ENCODE measurements at regions not wholly inside any gene's neighbourhood (a gene's known extent, or its start where the extent isn't known, plus 50 kb on each side); places are given as distances from the start of the nearest gene placed in this dataset.

DNA sequence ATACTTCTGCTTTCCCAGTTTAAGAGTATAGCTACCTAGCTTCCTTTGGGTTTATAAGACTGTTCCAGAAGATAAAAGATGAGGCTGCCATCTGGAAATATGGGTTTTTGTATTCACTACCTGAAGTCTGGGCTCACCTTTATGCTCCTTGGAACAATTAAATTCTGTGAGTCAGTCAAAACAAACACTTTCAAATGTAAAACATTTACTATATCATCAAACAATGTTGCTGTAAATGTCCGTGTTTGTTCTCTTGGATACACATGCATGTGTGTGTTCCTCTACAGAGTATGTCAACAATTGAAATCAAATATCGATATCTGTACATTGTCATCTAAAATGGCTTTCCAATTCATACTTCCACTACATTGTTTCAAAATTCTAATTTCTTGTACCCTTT lies 525.6 kb downstream of the MDFIC start:
- DNase-seq, result no peak

GRCh38 chr7:115441033-115441432 lies 519.1 kb downstream of the MDFIC start:
- DNase-seq, result no peak

DNA sequence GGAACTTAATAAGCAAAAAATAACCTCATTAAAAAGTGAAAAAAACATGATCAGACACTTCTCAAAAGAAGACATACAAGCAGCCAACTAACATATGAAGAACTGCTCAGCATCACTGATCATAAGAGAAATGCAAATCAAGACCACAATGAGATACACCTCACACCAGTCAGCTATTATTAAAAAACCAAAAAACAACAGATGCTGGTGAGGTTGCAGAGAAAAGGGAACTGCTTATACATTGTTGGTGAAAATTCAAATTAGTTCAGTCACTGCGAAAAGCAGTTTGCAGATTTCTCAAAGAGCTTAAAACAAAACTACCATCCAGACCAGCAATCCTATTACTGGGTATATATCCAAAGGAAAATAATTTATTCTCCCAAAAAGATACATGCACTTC lies 513.3 kb downstream of the MDFIC start:
- no peak for DNase-seq

GRCh38 chr7:115429918-115430317 lies 508.0 kb downstream of the MDFIC start:
- no peak for DNase-seq

DNA sequence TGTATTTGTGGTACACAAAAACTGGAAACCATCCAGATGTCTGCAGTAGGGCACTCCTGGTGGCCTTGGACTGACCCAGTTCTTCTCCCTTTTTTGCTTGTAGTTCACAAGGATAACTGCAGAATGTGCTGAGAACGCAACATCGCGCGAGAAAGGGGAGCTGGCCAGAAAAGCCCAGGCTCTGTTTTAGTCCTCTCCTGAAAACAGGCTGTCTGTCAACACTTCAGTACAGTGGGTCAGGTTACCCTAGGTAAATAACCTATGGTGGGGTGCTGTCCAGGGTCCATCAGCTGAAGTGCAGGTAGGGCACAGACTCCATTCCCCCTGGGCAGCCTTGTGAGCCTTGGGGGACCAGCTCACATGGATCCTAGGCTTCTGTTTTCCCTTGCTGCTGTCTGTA lies 495.8 kb downstream of the MDFIC start:
- DNase-seq, result no peak

DNA sequence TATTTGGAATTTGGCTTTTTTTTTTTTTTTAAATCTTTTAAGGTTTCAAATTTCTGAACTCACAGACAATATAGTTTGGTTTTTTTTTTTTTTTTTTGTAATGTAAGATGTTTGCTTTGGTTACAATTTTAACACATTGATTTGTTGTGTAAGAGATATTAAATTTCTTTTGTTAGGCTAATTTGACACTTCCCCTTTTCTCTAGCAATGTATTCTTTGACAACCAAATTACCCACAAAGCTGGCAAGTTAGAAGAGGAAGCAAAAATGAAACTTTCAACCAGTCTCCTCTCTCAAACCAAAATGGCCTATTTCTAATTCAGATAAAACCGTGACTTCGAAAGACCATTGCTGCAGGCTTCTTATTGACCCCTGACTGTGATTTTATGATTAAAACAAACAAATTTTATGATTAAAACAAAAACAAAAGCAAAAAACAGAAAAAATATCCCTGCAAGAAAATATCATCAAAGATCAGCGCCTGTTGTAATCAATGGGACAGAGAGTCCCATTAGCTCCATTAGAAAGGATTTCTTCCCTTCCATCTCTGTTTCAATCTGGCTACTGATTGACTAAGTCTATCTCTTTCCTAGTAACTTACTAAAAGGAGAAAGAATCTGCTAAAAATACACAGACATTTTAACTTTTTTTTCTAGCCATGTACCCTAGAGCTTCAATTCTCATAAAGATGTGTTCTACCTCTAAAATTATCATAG lies 489.2 kb downstream of the MDFIC start:
- DNase-seq, result no peak

DNA sequence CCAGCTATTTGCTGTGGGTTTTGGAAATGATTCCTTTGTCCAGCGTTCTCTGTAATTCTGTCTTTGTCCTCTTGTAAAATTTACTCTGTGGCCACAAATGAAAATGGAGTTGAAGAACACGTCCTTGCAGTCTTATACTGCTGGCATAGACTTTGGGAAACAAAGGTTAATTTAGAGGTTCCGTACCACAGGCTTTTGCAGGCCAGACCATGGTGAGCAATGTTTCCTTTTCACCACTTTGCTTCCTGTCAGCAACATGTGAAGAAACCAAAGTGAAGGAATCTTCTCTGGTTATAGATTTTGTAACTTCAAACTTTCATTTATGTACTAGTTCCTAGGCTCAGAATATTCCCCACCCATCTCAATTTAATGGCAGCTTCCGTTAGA lies 488.5 kb downstream of the MDFIC start:
- DNase-seq, result no peak

GRCh38 chr7:115409682-115410433 lies 488.0 kb downstream of the MDFIC start:
- no peak for DNase-seq

DNA sequence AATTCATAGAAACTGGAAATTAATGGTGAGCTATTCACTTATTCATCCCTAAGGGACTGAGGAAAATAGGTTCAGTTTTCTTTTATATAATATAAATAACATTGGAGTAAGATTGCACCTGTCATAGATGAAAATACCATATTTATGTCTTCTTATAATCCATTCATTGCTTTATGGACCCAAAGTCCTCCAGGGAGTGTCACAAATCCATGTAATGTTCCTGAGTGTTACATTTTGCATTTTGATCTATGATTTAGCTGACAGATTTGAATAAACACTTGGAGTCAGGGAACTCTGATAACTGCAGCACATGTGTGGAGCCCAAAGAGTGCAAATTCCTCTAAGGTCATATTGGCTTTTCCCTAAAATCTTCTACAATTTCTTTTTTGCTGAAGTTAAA lies 484.3 kb downstream of the MDFIC start:
- DNase-seq, result no peak

DNA sequence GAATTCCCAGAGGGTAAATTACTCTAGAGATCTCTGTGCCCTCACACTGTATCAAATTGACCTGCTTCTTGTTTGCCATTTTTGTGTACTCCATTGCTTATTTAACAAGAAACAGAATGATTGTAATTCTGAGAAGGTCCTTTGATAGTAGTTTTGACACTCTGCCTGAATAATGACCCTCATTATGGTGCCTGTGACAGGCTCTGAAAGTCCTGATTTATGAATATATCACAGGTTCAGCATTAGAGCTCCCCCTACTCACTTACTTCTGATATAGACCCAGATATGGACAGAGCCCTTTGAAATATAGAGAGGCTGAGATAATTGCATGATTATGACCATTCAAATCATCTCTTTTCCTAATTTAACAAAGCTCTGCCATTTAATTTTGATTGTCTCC lies 465.2 kb downstream of the MDFIC start:
- DNase-seq, result no peak

GRCh38 chr7:115379321-115379720 lies 457.4 kb downstream of the MDFIC start:
- DNase-seq, result no peak

- DNase-seq, result no peak
Measured at GRCh38 chr7:115368998-115369397, 447.1 kb downstream of the MDFIC start.

DNA sequence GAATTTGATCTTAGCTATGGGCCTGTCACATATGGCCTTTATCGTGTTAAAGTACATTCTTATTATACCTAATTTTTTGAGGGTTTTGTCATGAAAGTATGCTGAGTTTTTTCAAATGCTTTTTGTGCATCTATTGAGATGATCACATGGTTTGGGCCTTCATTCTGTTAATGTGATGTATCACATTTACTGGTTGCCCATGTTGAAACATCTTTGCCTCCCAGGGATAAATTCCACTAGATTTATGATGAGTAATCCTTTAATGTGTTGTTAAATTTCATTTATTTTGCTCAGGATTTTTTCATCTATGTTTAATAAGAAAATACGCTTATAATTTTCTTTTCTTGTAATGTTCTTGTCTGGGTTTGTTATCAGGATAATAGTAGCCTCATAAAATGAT lies 442.0 kb downstream of the MDFIC start:
- DNase-seq, result no peak

- DNase-seq, result no peak
Measured at GRCh38 chr7:115359955-115360354, 438.1 kb downstream of the MDFIC start.

- DNase-seq, result no peak
Measured at GRCh38 chr7:115359119-115359518, 437.2 kb downstream of the MDFIC start.

- no peak for DNase-seq
Measured at GRCh38 chr7:115357703-115357999, 435.8 kb downstream of the MDFIC start.

DNA sequence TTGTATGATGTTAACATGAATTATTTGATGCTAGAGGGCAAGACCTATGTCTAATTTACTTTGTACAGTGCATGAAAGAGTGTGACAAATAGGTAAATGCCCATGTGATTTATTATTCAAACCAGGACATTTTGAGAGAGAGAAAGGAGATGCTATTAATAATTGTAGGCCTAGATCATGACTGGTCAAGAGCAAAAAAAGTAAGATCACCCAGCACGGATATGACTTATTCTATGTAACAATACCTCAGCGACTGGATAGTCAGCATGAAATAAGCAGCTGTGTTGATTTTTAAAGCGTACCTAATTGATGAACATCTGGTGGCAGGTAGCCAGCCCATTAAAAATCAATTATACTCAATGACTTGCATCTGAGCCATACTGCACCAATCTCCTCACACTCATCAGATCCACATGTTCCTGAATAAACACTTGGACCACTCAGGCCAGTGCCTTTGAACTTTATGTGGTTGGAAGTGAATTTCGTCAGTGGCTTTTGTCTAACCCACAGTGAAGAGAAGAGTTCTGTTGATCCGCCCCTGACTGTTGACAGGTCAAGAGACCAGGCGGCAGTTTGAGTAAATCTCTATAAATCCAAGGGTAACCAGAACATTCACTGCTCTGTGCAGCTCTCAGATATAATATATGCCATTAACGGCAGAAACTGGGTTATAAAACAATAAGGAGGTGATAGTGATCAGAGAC lies 435.3 kb downstream of the MDFIC start:
- no peak for DNase-seq

DNA sequence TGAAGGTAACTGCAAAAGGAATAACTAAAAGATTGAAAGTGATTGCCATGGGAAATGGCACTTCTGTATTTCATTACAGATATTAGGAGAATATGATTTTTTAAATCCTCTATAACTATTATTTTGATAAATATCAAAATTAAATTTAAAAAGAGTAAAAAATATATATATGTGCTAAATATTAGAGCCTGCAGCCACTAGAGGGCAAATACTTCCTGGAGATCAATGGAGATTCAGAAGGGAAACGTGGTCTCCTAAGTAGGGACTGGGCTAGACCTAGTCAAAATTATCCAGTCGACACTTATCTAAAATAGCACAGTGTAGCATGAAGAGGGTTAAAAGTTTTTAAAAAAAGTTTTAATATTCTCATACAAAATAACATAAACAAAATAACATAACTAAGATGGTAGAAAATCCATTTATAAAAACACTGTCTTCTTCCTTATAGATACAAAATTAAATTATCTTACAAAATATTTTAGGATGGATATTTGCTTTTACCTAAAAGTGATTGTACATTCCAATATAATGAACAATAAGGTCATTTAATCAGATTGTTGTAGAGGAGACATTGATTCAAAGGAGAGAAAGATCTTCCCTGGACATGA lies 434.3 kb downstream of the MDFIC start:
- no peak for DNase-seq

DNA sequence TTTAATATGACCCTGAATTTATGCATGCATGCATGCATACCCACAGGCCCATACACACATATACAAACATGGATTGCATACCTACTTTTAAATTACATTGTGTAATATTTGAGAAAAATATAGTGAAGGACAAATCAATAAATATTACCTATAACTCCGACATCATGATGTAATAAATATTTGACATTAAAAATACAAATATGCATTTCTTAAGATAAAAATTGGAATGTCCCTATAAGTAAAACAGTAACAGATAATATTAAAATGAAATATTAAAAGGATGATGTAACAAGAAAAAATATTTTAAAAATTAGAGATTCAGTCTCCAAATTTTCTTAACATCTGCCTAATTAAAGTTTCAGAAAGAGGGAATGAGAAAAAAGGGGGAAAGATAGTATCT lies 433.0 kb downstream of the MDFIC start:
- DNase-seq, result no peak

DNA sequence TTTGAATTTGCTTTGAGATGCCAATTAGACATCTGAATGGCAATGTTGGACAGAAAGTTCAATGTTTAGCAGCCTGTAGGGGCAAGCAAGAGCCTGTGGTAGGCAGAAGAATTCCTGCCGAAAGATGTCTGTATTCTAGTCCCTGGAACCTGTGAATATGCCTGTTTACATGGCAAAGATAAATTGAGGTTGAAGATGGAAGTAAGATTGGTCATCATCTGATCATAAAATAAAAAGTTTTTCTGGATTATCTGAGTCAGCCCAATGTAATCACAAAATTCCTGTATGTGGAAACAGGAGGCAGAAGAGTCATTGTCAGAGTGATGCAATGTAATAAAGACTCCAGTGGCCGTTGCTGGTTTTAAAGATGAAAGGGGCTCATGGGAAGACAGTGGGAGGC lies 430.5 kb downstream of the MDFIC start:
- DNase-seq, result no peak

- no peak for DNase-seq
Measured at GRCh38 chr7:115350764-115351163, 428.9 kb downstream of the MDFIC start.

DNA sequence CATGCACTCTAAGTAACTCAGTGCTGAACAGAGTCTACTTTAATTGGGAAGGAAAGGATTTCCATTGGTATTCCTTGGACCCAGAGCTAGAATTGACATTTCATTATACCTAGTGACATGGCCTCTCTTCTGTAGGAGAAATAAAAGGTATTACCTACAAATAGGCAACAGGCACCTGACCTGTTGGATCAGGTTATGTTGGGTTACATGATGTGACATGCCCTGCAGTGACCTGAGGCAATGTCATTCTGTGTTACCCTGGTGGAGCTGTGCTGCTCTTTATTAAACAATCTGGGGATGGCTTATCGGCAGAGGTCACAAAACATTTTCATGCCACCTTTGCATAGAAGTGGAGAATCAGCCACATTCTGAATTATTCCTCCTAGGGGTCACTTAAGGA lies 427.7 kb downstream of the MDFIC start:
- DNase-seq, result no peak

DNA sequence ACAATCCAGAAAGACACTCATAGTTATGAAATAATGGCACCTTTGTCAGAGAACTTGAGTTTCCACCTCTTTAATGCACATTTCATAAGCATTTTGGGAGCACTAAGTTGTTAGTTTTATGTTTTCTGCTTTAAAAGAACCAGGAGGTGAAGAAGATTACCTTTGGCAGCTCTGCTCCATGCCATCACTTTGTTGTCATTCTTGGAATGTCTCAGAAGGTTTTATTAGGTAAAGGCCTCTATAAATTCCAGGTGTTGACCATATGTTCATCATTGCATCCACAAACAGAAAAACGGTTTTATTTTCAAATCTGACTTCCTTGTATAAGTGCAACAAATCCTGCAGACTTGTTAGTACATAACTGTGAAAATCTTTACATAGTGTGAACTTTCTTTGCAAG lies 424.8 kb downstream of the MDFIC start:
- no peak for DNase-seq

- DNase-seq, result no peak
Measured at GRCh38 chr7:115340828-115341227, 418.9 kb downstream of the MDFIC start.

Measured in right hindlimb (tissue), 1 donor.